ENCODE measurements at regions not wholly inside any gene's neighbourhood (a gene's known extent, or its start where the extent isn't known, plus 50 kb on each side); places are given as distances from the start of the nearest gene placed in this dataset.

- TF ChIP-seq CTCF (IDR thresholded peaks at IDR 0.05) = no peak
- H3K4me1 ChIP-seq = no peaks in the 10 kb centered on the region
- intact Hi-C loops (cut with DNase I) = loop anchor here in 1 of 2 donors (5.0 kb wide), 1 partner anchor 818 kb away; no protein-coding TSS in a partner anchor
- 64 to 75% (median 75%) methylated on average over 2 of the region's 2 CpGs for WGBS, 3 donors
- H3K4me3 ChIP-seq = no peak overlapping the region
- no peak overlapping the region for H3K27ac ChIP-seq
- DNase-seq (no peak), ATAC-seq (no peak)
- H3K9me3 ChIP-seq = no peaks in the 10 kb centered on the region
- no peaks in the 10 kb centered on the region for H3K36me3 ChIP-seq (ENCODE audit: insufficient read depth in 1 of 2, low read depth in 1 of 2)
- H3K27me3 ChIP-seq (ENCODE audit: insufficient read depth in 3 of 3, low read length in 2 of 3) = no peaks in the 10 kb centered on the region
Observed at GRCh38 chr4:146098978-146099377, 76.5 kb upstream of the LSM6 start.

- no peaks in the 10 kb centered on the region for H3K4me1 ChIP-seq
- no peaks in the 10 kb centered on the region for H3K27me3 ChIP-seq (ENCODE audit: insufficient read depth in 3 of 3, low read length in 2 of 3)
- no peaks in the 10 kb centered on the region for H3K9me3 ChIP-seq
- no peak overlapping the region for H3K27ac ChIP-seq
- no peak for TF ChIP-seq CTCF (IDR thresholded peaks at IDR 0.05)
- no peak overlapping the region for H3K4me3 ChIP-seq
- DNase-seq = no peak
- no peak for ATAC-seq
- 91 to 96% (median 96%) methylated on average over 1 of the region's 1 CpG for WGBS, 3 donors
- no peaks in the 10 kb centered on the region for H3K36me3 ChIP-seq (ENCODE audit: insufficient read depth in 1 of 2, low read depth in 1 of 2)
- intact Hi-C loops (cut with DNase I) = loop anchor here in 1 of 2 donors (5.0 kb wide), 1 partner anchor 819 kb away; no protein-coding TSS in a partner anchor
Observed at GRCh38 chr4:146098397-146098796, 77.1 kb upstream of the LSM6 start.

- ATAC-seq (no peak), DNase-seq (no peak)
- no peaks in the 10 kb centered on the region for H3K9me3 ChIP-seq
- H3K36me3 ChIP-seq (ENCODE audit: insufficient read depth in 1 of 2, low read depth in 1 of 2) = no peaks in the 10 kb centered on the region
- intact Hi-C loops (cut with DNase I) = loop anchor here in 1 of 2 donors (5.0 kb wide), 1 partner anchor 821 kb away; no protein-coding TSS in a partner anchor
- TF ChIP-seq CTCF (IDR thresholded peaks at IDR 0.05) = no peak
- no peaks in the 10 kb centered on the region for H3K4me1 ChIP-seq
- H3K4me3 ChIP-seq = no peak overlapping the region
- H3K27me3 ChIP-seq (ENCODE audit: insufficient read depth in 3 of 3, low read length in 2 of 3) = no peaks in the 10 kb centered on the region
- 65 to 72% (median 69%) methylated on average over 2 of the region's 2 CpGs for WGBS, 3 donors
- no peak overlapping the region for H3K27ac ChIP-seq
Observed at GRCh38 chr4:146096371-146096770, 79.1 kb upstream of the LSM6 start.

GRCh38 chr4:146095860-146096259, 79.7 kb upstream of the LSM6 start:
- H3K27ac ChIP-seq = no peak overlapping the region
- H3K4me3 ChIP-seq = no peak overlapping the region
- WGBS, 3 donors = 84 to 94% (median 86%) methylated on average over 2 of the region's 2 CpGs
- ATAC-seq (no peak), DNase-seq (no peak)
- H3K27me3 ChIP-seq (ENCODE audit: insufficient read depth in 3 of 3, low read length in 2 of 3) = no peaks in the 10 kb centered on the region
- no peak for TF ChIP-seq CTCF (IDR thresholded peaks at IDR 0.05)
- H3K4me1 ChIP-seq = no peaks in the 10 kb centered on the region
- intact Hi-C loops (cut with DNase I) = loop anchor here in 1 of 2 donors (5.0 kb wide), 1 partner anchor 821 kb away; no protein-coding TSS in a partner anchor
- no peaks in the 10 kb centered on the region for H3K9me3 ChIP-seq
- H3K36me3 ChIP-seq (ENCODE audit: insufficient read depth in 1 of 2, low read depth in 1 of 2) = no peaks in the 10 kb centered on the region

GRCh38 chr4:146095091-146095690, 80.3 kb upstream of the LSM6 start:
- intact Hi-C loops (cut with DNase I) = loop anchor here in 1 of 2 donors (5.0 kb wide), 1 partner anchor 822 kb away; no protein-coding TSS in a partner anchor
- WGBS, 3 donors = 63 to 64% (median 63%) methylated on average over 4 of the region's 4 CpGs
- DNase-seq = no peak
- Histone ChIP-seq H3K27me3 (ENCODE audit: insufficient read depth in 3 of 3, low read length in 2 of 3) (no peaks in the 10 kb centered on the region), H3K9me3 (no peaks in the 10 kb centered on the region), H3K4me3 (no peak overlapping the region), H3K4me1 (no peaks in the 10 kb centered on the region), H3K27ac (no peak overlapping the region), H3K36me3 (ENCODE audit: insufficient read depth in 1 of 2, low read depth in 1 of 2) (no peaks in the 10 kb centered on the region)
- ATAC-seq = no peak
- TF ChIP-seq CTCF (IDR thresholded peaks at IDR 0.05) = peak; percentile 60

Data from psoas muscle (tissue), 7 donors.